Motor neuron (in vitro differentiated cells): ENCODE measurements at regions not wholly inside any gene's neighbourhood (a gene's known extent, or its start where the extent isn't known, plus 50 kb on each side); places are given as distances from the start of the nearest gene placed in this dataset.

Source experiments
- ATAC-seq, 8 experiments: fragments of 200-7000 bp; cut with Tn5 transposase; replicated peaks in 6 of 8; 2 replicates each; pipeline ENCODE4 v1.8.0; 2021; ENCODE audit warnings: mild to moderate bottlenecking in 8 of 8, moderate library complexity in 8 of 8
- H3K27ac ChIP-seq, 2 donors: fragments of 250-450 bp; sonication (Bioruptor Pico); 2 replicates each; pipeline ENCODE4 v1.9.0; 2021; ENCODE audit warnings: antibody characterized with exemption in 2 of 2, mild to moderate bottlenecking in 2 of 2, moderate library complexity in 1 of 2
- H3K4me1 ChIP-seq, 2 donors: fragments of 250-450 bp; sonication (Bioruptor Pico); replicated peaks in 1 of 2; 2 replicates each; pipeline ENCODE4 v1.6.1; 2021; ENCODE audit warnings: antibody characterized with exemption in 2 of 2, mild to moderate bottlenecking in 2 of 2, moderate library complexity in 1 of 2
- H3K4me3 ChIP-seq, 5 donors: fragments of 250-450 bp; sonication (Bioruptor Pico); 2 replicates each; pipeline ENCODE4 v1.9.0; 2021; ENCODE audit warnings: antibody characterized with exemption in 5 of 5, mild to moderate bottlenecking in 5 of 5, moderate library complexity in 4 of 5
- WGBS, 10 experiments: fragments of 450-650 bp; shearing (Covaris generic); methylation state at CpG; one replicate each; pipeline ENCODE4 v1.0.0; 2022; 5-methylcytosine and 5-hydroxymethylcytosine counted together
- in situ Hi-C, 9 experiments: fragments of 400-800 bp; cut with MboI; loops; one replicate each; pipeline ENCODE4 v1.15.0; 2021; ENCODE audit warnings: low sequenced_read_pairs in 9 of 9, low pct_unique_long_range_greater_than_20kb in 2 of 9; ENCODE audit not compliant: unreplicated experiment in 9 of 9

GRCh38 chr6:150739711-150740349 is 125.7 kb upstream of the MTHFD1L start:
- in situ Hi-C loops: no loop called here
- 51 to 81% (median 70%) methylated on average over 1 to 2 of the region's 2 CpGs; no CpG with 5 or more reads in 2 of the 10 experiments for WGBS, 10 experiments
- peak; percentile 39 to 75 (median 57) for ATAC-seq
- Histone ChIP-seq H3K4me3 (no peak overlapping the region), H3K4me1 (peaks cover 11 to 15% of the 10 kb centered on the region in 2 donors), H3K27ac (no peak overlapping the region)

DNA sequence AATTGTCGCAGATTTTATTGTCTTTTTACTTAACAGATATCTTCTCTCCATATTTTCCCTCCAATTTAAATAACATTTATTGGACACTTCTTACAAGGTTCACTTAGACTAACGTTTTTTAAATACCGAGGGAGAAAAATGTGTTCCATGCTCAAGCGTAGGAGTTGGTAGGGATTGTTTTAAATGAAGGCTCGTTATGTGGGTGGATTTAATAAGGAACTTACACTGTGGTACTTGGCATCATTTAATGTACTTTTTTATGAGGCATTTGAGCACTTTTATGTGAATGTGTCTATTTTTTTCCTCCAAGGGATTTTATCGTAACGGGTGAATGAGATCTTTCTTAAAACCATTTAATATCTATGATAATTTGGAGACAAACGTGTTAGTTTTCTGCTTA is 125.0 kb upstream of the MTHFD1L start:
- Histone ChIP-seq H3K27ac (no peak overlapping the region), H3K4me3 (no peak overlapping the region), H3K4me1 (peaks cover 11 to 16% of the 10 kb centered on the region in 2 donors)
- ATAC-seq: no peak
- in situ Hi-C loops: no loop called here
- 35 to 100% (median 86%) methylated on average over 1 to 7 of the region's 8 CpGs for WGBS, 10 experiments

DNA sequence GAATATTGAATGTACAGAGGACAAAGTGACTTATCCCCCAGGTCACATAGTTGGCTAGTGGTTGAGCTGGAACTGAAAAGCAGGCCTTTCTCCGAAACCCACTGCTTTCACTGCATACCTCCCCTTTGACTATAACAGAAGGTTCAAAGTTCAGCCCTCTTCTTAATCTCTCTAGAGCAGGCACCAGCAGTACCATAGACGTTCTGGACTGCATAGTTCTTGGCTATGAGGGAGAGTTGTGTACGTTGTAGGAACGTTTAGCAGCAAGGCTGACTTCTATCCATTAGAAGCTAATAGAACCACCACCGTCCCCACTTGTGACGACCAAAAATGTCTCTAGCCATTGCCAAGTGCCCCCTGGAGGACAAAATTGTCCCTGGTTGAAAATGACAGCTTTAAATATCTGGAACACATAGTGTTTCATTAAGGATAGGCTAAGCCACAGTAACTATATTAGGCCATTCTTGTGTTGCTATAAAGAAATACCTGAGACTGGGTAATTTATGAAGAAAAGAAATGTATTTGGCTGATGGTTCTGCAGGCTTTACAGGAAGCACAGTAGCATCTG is 123.8 kb upstream of the MTHFD1L start:
- 60 to 100% (median 78%) methylated on average over 1 to 6 of the region's 6 CpGs; no CpG with 5 or more reads in 2 of the 10 experiments for WGBS, 10 experiments
- H3K4me3 ChIP-seq: no peak overlapping the region
- H3K4me1 ChIP-seq: peaks cover 11 to 22% of the 10 kb centered on the region in 2 donors
- no peak for ATAC-seq
- in situ Hi-C loops: no loop called here
- no peak overlapping the region for H3K27ac ChIP-seq

DNA sequence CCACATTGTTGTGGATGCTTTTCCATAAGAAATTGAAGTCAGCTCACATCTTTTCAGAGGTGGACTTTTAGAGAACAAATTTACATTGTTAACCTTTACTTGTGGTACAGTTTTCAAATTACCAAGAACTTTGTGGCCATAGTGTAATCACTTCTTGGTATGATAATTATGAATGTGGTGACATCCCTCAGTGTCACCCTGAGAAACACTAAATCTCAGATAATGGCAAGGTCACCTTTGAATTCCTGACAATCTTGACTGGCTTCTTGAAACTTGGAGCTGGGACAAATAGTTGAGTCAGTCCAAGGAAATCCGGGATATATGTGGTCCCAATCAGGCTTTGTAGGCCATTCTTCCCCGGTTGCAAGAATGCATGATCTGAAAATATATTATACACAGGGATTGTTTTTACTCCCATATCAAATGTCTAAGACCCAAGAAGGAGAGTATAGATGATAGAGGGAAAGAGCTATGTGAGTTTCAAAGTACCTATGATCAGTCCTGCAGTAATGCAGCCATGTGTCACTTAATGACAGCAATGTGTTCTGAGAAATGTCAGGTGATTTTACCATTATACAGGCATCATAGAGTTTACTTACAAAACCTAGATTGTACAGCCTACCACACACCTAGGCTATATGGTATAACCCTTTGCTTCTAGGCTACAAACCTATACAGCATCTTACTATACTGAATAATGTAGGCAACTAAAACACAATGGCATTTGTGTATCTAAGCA is 120.8 kb upstream of the MTHFD1L start:
- no peak for ATAC-seq
- no peak overlapping the region for H3K27ac ChIP-seq
- 69 to 100% (median 100%) methylated on average over 1 to 2 of the region's 2 CpGs; no CpG with 5 or more reads in 3 of the 10 experiments for WGBS, 10 experiments
- in situ Hi-C loops: no loop called here
- H3K4me3 ChIP-seq: no peak overlapping the region
- peaks cover 5 to 14% of the 10 kb centered on the region in 2 donors for H3K4me1 ChIP-seq

GRCh38 chr6:150745896-150746295 is 119.6 kb upstream of the MTHFD1L start:
- in situ Hi-C loops: no loop called here
- H3K27ac ChIP-seq: no peak overlapping the region
- no peak for ATAC-seq
- H3K4me3 ChIP-seq: no peak overlapping the region
- 34 to 84% (median 62%) methylated on average over 2 to 7 of the region's 7 CpGs for WGBS, 10 experiments
- H3K4me1 ChIP-seq: peaks cover 0 to 8% of the 10 kb centered on the region in 2 donors

- no peak overlapping the region for H3K27ac ChIP-seq
- WGBS, 10 experiments: 79 to 100% (median 96%) methylated on average over 1 to 4 of the region's 4 CpGs
- ATAC-seq: no peak
- no peak overlapping the region for H3K4me3 ChIP-seq
- in situ Hi-C loops: no loop called here
- peaks cover 6 to 12% of the 10 kb centered on the region in 2 donors for H3K4me1 ChIP-seq
These were observed 118.3 kb upstream of the MTHFD1L start for GRCh38 chr6:150747155-150747554.

DNA sequence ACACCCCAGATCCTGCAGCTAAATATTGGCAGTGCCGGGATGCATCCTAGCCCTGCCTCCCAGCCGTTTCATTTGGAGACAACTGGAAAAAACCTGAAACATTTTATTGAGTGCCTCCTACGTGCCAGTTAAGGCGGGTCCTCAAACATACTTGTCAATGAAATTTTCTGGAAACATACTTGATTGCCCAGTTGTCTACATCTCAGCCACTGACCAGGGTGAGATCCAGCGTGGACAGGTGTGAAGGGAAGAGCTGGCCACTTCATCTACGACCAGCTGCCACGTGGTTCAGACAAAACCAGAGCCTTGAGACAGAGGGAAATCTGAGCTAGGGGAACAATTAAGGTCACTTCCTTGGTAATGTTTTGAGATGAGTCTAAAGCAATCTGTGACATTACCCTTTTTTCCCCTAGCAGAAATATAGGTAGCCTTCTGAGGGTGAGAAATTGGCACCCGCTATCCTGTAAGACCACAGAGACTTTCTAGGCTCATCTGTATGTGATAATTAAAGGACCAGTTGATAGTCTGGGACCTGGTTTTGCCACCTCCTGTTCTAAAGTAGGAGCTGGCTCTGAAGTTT is 116.3 kb upstream of the MTHFD1L start:
- peak in 1 of 8 experiments; percentile 37 for ATAC-seq
- Histone ChIP-seq H3K4me1 (peaks cover 18 to 24% of the 10 kb centered on the region in 2 donors), H3K4me3 (no peak overlapping the region), H3K27ac (no peak overlapping the region)
- WGBS, 10 experiments: 53 to 100% (median 86%) methylated on average over 2 to 7 of the region's 8 CpGs; no CpG with 5 or more reads in 2 of the 10 experiments
- in situ Hi-C loops: no loop called here

GRCh38 chr6:150751296-150751695 is 114.2 kb upstream of the MTHFD1L start:
- 42 to 100% (median 82%) methylated on average over 1 to 3 of the region's 3 CpGs; no CpG with 5 or more reads in 4 of the 10 experiments for WGBS, 10 experiments
- no peak overlapping the region for H3K4me3 ChIP-seq
- H3K27ac ChIP-seq: no peak overlapping the region
- ATAC-seq: peak in 1 of 8 experiments; percentile 19
- in situ Hi-C loops: no loop called here
- H3K4me1 ChIP-seq: peaks cover 34 to 37% of the 10 kb centered on the region in 2 donors

DNA sequence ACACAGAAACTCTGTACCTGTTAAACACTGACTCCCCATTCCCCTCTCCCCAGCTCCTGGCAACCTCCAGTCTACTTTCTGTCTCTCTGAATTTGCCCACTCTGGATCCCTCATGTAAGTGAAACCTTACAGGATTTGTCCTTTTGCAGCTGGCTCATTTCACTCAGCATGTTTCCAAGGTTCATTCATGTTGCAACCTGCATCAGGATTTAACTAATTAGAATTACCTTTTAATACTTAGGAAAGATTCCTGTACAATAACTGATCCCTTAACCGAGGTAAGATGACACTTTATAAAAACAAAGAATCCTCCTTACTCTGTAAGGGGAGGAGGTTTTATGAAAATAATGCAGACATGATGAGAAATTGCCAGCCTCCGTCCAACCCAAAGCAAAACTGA is 113.1 kb upstream of the MTHFD1L start:
- Histone ChIP-seq H3K4me3 (no peak overlapping the region), H3K27ac (no peak overlapping the region), H3K4me1 (peaks cover 41 to 42% of the 10 kb centered on the region in 2 donors)
- in situ Hi-C loops: no loop called here
- ATAC-seq: no peak
- WGBS, 10 experiments: 50 to 100% (median 85%) methylated on average over 1 to 2 of the region's 2 CpGs; no CpG with 5 or more reads in 3 of the 10 experiments

DNA sequence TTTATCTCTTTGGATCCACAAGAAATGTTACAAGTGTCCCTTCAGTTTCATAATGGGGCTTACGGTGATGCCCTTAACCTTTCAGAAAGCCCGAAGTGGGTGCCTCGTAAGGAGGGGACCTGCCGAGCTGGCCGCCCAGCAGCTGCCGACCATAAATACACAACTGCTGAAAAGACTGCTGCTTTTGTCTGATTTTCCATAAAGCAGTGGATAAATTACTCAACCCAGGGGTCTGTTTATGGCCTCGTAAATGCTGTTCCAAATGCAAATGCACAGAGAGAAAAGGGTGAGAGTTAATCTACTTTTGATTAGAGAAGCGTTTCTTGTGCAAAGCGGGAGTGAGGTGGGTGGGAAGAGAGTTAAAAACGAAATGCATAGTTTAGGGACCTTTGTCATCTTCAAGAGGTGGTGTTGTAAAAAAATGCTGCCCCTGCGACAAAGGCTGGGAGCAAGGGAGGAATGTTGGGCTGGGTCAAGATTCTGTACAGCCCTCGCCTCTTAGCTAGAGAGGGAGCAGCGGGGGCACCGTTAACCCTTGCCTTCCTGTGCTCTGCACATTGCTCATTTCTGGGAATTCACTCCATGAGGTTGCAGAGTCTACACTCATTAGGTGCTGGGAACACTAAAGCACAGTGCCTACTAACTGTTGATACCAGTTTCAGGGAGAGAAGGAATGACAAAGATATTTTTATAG is 112.0 kb upstream of the MTHFD1L start:
- peak; percentile 28 to 88 (median 83) for ATAC-seq
- Histone ChIP-seq H3K4me1 (peaks cover 41 to 42% of the 10 kb centered on the region in 2 donors), H3K27ac (peak overlapping the region; percentile 35 to 60), H3K4me3 (peak overlapping the region in 4 of 5 donors; percentile 1 to 14 (median 7))
- in situ Hi-C loops: no loop called here
- WGBS, 10 experiments: 0 to 40% (median 0%) methylated on average over 1 to 12 of the region's 14 CpGs

DNA sequence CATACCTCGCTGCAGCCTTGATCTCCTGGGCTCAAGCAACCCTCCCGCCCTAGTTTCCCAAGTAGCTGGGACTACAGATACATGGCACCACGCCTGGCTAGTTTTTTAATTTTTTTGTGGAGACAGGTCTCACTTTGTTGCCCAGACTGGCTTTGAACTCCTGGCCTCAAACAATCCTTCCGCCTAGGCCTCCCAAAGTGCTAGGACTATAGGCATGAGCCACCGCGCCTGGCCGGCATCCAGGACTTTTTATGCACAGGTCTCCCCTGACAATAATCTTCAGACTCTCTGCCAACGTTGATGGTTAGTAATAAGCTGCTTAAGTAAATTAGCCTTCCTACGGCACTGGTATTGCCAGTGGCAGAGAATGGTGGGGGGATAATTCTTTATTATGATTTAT is 110.5 kb upstream of the MTHFD1L start:
- no peak overlapping the region for H3K27ac ChIP-seq
- in situ Hi-C loops: no loop called here
- 60 to 100% (median 90%) methylated on average over 1 to 7 of the region's 9 CpGs; no CpG with 5 or more reads in 2 of the 10 experiments for WGBS, 10 experiments

GRCh38 chr6:150755524-150755923 is 110.0 kb upstream of the MTHFD1L start:
- Histone ChIP-seq H3K27ac (no peak overlapping the region), H3K4me3 (no peak overlapping the region), H3K4me1 (peaks cover 41 to 42% of the 10 kb centered on the region in 2 donors)
- 20 to 87% (median 62%) methylated on average over 1 to 7 of the region's 10 CpGs; no CpG with 5 or more reads in 4 of the 10 experiments for WGBS, 10 experiments
- ATAC-seq: no peak
- in situ Hi-C loops: no loop called here

More for the DNA sequence above, 110.5 kb upstream of the MTHFD1L start:
- Histone ChIP-seq H3K4me1 (peaks cover 41 to 42% of the 10 kb centered on the region in 2 donors), H3K4me3 (no peak overlapping the region)
- no peak for ATAC-seq
